OCI-LY3 (cell line): ENCODE measurements at regions not wholly inside any gene's neighbourhood (a gene's known extent, or its start where the extent isn't known, plus 50 kb on each side); places are given as distances from the start of the nearest gene placed in this dataset.

Experiments
- EZH2phosphoT487 ChIP-seq: fragments of 200-600 bp; shearing (Covaris generic); IDR thresholded peaks from 2 replicates; pipeline ENCODE4 v1.6.1; 2018; ENCODE audit warnings: antibody characterized with exemption, mixed run types, low read depth
- TF ChIP-seq, protein P1 (sequence below): fragments of 200-600, 300-600 bp; sonication (generic); IDR thresholded peaks from 2 replicates; pipeline ENCODE4 v1.5.1; 2014; ENCODE audit warnings: antibody characterized with exemption, low read length, low read depth

DNA sequence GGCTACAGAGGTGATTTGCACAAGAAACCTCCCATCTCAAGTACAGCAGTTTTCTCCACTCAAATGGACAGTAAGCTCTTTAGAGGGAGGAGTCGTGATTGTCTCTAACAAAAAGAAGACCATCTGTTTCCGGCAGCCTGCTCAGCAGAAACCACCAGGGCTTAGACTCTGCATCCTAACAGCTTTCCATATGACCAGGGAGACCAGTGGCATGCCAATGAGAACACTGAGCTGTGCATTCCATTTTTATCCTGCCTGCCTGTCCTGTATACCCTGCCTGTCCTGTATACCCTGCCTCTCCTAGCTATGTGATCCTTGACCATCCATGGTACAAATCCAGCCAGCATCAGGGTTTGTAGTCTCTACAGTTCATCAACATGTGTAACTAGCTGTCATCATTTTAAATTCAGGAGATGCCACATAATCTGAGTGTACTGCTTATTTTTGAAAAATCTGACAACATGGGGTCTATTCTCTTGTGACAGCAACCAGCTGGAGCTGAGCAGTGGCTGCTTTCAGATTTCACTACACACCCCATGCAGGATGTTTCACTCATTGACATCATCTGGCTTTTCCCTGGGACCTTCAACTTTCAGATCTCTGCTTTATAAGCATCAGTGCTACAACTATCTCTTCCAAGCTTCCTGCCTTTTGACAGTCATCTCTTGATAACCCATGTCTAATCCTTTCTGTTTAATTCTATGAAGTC is 50.5 kb upstream of the POU2AF2 start:
- TF ChIP-seq, protein P1, sequence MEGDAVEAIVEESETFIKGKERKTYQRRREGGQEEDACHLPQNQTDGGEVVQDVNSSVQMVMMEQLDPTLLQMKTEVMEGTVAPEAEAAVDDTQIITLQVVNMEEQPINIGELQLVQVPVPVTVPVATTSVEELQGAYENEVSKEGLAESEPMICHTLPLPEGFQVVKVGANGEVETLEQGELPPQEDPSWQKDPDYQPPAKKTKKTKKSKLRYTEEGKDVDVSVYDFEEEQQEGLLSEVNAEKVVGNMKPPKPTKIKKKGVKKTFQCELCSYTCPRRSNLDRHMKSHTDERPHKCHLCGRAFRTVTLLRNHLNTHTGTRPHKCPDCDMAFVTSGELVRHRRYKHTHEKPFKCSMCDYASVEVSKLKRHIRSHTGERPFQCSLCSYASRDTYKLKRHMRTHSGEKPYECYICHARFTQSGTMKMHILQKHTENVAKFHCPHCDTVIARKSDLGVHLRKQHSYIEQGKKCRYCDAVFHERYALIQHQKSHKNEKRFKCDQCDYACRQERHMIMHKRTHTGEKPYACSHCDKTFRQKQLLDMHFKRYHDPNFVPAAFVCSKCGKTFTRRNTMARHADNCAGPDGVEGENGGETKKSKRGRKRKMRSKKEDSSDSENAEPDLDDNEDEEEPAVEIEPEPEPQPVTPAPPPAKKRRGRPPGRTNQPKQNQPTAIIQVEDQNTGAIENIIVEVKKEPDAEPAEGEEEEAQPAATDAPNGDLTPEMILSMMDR = no peak
- TF ChIP-seq EZH2phosphoT487 = no peak
